HG02884 (cell line): ENCODE measurements at regions not wholly inside any gene's neighbourhood (a gene's known extent, or its start where the extent isn't known, plus 50 kb on each side); places are given as distances from the start of the nearest gene placed in this dataset.

Experiments used
- ATAC-seq: cut with Tn5 transposase; IDR thresholded peaks from one replicate; pipeline ENCODE4 v1.9.1; 2021; ENCODE audit warnings: mild to moderate bottlenecking, moderate library complexity; ENCODE audit not compliant: unreplicated experiment

DNA sequence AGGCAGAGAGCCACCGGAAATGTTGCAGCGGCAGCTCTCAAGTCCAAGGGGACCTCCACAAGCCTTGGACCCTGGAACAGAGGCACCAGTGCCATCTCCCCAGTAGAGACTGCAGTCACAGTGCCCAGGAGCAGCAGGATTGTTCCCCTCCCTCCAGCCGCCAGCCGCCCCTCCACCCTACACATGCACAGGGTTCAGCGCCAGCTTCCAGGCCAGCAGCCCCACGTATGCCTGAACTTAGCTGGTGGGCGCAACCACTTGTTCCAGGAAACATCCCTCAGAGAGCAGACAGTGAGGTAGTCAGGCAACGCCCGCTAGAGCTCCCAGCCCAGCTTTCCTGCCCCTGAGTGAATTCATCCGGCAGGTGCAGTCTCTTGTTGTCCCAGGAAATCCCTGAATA, 1098.1 kb upstream of the NCAM2 start:
- no peak for ATAC-seq

GRCh38 chr21:19908390-19908789, 1089.8 kb upstream of the NCAM2 start:
- ATAC-seq: no peak

GRCh38 chr21:19914028-19914427, 1084.2 kb upstream of the NCAM2 start:
- no peak for ATAC-seq

- no peak for ATAC-seq
Measured at GRCh38 chr21:19921211-19921610, 1077.0 kb upstream of the NCAM2 start.

DNA sequence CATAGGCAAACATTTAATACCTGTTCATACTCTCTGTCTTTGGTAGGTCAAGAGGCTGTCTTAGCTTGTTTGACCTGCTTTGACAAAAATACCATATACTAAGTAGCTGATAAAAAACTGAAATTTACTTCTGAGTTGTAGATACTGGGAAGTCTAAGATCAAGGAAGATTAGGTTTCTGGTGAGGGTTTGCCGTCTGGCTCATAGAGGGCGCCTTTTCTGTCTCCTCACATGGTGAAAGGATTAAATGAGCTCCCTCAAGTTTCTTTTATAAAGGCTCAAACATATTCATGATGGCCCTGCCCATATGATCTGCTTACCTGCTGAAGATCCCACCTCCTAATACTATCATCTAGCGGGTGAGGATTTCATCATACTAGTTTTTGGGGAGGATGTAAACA, 1076.1 kb upstream of the NCAM2 start:
- no peak for ATAC-seq

DNA sequence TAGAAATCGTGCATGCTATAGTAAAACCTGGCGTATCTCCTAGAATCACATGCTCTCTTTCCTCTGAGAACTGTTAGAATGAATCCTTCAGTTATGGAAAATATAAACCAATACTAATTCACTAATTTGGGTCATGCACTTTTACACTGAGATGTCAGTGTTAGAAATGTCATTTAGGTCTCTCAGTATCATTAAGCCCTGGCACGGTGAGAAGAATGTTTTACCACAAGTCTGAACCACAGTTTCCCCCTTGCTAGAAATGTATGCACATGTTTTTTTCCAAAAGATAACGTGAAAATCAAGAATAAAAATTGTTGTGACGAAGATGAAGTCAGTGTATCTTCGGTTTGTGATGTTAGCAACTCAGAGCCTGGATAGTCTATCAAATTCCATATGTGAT, 1062.7 kb upstream of the NCAM2 start:
- ATAC-seq: no peak

DNA sequence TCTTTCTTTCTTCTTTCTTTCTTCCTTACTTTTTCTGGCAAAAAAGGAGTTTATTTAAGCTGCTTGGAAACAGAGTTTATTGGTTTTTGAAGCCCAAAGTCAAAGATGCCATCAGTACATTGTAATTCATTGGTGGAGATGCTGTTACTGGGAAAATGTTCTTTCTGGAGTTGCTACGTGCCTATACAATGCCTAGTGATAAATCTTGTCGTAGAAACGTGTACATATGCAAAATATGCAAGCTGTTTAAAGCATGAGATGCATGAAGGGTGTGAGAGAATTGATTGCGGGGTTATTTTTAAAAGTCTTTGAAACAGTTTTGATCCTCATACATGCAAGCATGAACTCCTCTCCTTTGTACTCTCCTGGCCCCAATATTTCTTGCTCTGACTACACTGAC, 1060.6 kb upstream of the NCAM2 start:
- ATAC-seq: no peak

- ATAC-seq: no peak
Measured at GRCh38 chr21:19941626-19942025, 1056.6 kb upstream of the NCAM2 start.

GRCh38 chr21:19950347-19950746, 1047.9 kb upstream of the NCAM2 start:
- ATAC-seq: no peak

- no peak for ATAC-seq
Measured at GRCh38 chr21:19969156-19969555, 1029.1 kb upstream of the NCAM2 start.

DNA sequence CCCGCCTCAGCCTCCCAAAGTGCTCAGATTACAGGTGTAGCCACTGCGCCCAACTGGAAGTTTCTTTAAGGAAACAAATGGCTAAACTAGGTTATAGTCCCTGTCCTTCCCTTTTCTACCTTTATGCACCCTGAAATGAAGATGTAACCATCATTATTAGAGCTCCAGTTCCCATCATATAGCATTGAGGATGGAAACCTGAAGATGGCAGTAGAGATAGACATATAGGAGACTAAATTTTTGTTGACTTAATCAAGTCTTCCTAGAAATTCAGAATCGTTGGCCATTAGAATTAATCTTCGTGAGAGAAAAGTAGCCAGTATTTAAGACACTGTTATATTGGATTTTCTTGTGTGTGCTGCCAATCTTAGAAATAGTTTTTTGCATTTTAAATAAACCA, 1016.3 kb upstream of the NCAM2 start:
- no peak for ATAC-seq

DNA sequence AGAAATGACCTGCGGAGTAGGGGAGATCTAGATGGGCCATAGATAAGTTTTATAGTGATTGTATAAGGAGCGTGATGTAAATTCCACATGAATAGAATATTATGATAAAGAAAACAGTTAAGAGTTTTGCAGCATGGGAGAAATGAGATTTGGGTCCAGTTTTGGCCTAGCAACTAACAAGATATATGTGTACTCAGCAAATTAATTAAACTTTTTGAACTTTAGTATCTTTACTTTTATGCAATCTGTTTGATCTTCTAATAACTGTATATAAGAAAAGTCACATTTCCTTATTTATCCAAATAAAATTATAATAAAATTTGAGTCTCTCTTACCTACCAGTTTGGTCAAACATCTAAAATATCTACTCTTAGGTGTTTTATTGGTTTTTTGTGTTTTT, 1011.8 kb upstream of the NCAM2 start:
- no peak for ATAC-seq

- ATAC-seq: no peak
Measured at GRCh38 chr21:19987671-19988070, 1010.5 kb upstream of the NCAM2 start.

GRCh38 chr21:19992540-19992939, 1005.7 kb upstream of the NCAM2 start:
- no peak for ATAC-seq

- no peak for ATAC-seq
Measured at GRCh38 chr21:19993268-19993667, 1004.9 kb upstream of the NCAM2 start.

DNA sequence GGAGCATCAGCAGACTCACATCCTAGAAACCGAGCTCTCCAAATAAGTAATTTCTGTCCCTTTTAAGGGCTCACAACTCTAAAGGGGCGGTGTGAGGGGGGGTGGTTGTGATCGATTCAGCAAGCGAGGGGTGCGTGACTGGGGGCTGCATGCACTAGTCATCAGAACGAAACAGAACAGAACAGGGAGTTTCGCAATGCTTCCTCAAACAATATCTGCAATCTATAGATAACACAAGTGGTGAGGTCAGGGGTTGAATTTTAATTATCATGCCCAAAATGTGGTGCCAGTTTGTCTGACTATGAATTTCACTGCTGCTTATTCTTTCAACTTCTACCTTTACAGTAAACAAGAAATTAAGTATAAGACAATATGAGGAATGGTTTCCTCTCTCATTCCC, 1003.0 kb upstream of the NCAM2 start:
- ATAC-seq: no peak

- no peak for ATAC-seq
Measured at GRCh38 chr21:19998453-19998852, 999.8 kb upstream of the NCAM2 start.

DNA sequence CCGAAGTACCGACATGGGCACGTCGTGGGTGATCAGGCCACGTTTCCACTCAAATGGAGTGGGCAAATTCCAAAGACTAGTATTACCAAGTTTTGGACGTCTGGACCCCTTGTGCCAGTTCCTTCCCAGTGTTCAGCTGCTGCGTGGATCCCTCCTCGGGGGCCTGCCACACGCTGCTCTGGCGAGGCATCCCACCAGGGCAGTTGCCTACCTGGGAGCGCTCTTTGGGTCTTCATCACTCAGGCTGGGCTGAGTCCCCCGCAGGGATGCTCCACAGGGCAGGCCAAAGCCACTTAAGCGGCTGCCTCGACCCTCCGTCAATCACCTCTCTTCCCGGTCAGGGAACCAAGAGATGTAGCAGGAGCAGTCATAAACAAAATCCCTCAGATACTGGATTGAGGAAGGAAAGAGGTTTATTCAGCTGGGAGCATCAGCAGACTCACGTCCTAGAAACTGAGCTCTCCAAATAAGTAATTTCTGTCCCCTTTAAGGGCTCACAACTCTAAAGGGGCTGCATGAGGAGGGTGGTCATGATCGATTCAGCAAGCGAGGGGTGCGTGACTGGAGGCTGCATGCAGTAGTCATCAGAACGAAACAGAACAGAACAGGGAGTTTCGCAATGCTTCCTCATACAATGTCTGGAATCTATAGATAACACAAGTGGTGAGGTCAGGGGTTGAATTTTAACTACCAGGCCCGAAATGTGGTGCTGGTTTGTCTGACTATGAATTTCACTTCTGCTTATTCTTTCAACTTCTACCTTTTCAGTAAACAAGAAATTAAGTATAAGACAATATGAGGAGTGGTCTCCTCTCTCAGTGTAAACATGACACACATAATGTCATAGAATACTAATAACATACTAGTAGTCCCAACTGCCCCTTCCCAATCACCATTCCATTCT, 998.6 kb upstream of the NCAM2 start:
- no peak for ATAC-seq

DNA sequence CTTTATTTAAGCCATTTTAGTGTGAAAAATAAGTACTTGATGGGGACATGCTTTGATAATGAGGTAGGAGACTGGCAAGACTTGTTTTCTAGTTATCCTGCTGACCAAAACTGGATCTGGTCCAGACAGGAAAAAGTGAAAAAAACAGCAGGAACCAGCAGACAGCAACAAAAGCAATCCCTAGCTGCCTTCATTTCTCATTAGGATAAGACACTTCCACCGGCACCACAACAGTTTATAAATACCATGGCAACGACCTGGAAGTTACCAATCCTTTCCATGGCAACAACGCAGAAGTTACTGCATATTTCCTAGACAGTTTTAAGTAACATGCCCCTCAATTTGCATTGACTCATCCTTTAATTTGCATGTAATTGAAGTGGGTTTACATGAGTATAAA, 993.8 kb upstream of the NCAM2 start:
- no peak for ATAC-seq

- ATAC-seq: no peak
Measured at GRCh38 chr21:20010691-20011200, 987.5 kb upstream of the NCAM2 start.

DNA sequence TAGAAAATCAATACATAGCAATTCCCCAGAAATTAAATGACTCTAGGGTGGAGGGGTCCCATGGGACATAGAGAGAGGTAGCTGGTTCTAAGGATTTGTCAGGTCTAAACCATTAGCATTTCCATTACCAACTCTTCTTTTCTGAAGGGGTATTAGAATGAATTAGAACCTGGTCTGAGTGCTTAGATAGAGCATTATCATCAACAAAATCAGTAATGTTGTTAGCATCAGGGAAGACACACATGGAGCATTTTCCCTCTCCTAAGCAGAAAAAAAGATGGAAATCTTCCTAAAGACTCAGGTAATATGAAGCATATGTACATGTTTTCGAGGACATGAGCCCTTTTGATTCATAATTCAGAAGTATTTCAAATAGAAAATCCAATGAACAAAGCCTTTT, 984.4 kb upstream of the NCAM2 start:
- ATAC-seq: no peak

- no peak for ATAC-seq
Measured at GRCh38 chr21:20016435-20017005, 981.7 kb upstream of the NCAM2 start.
